ENCODE measurements at regions not wholly inside any gene's neighbourhood (a gene's known extent, or its start where the extent isn't known, plus 50 kb on each side); places are given as distances from the start of the nearest gene placed in this dataset.

GRCh38 chr5:111997308-111997707, 240.3 kb upstream of the NREP start:
- Histone ChIP-seq H2AFZ (ENCODE audit: low read depth, low read length) (no peak overlapping the region), H3F3A (ENCODE audit: insufficient read depth, low read length, poor library complexity, severe bottlenecking) (no peaks in the 10 kb centered on the region), H3K4me3 (ENCODE audit: low read length) (no peak overlapping the region), H3K9me3 (ENCODE audit: low read length) (no peaks in the 10 kb centered on the region), H3K4me2 (ENCODE audit: low read length) (no peak overlapping the region), H3K9me2 (ENCODE audit: insufficient read depth, low read length) (no peaks in the 10 kb centered on the region), H3K79me2 (replicated peaks; ENCODE audit: insufficient read depth, low read length) (no peaks in the 10 kb centered on the region), H3K36me3 (ENCODE audit: insufficient read depth, low read length) (no peaks in the 10 kb centered on the region), H3K9ac (ENCODE audit: low read length) (no peak overlapping the region), H3K27ac (ENCODE audit: low read length) (no peak overlapping the region), H4K20me1 (ENCODE audit: insufficient read depth) (no peaks in the 10 kb centered on the region), H3K27me3 (ENCODE audit: insufficient read depth, low read depth, low read length) (no peaks in the 10 kb centered on the region)
- TF ChIP-seq, protein P1, sequence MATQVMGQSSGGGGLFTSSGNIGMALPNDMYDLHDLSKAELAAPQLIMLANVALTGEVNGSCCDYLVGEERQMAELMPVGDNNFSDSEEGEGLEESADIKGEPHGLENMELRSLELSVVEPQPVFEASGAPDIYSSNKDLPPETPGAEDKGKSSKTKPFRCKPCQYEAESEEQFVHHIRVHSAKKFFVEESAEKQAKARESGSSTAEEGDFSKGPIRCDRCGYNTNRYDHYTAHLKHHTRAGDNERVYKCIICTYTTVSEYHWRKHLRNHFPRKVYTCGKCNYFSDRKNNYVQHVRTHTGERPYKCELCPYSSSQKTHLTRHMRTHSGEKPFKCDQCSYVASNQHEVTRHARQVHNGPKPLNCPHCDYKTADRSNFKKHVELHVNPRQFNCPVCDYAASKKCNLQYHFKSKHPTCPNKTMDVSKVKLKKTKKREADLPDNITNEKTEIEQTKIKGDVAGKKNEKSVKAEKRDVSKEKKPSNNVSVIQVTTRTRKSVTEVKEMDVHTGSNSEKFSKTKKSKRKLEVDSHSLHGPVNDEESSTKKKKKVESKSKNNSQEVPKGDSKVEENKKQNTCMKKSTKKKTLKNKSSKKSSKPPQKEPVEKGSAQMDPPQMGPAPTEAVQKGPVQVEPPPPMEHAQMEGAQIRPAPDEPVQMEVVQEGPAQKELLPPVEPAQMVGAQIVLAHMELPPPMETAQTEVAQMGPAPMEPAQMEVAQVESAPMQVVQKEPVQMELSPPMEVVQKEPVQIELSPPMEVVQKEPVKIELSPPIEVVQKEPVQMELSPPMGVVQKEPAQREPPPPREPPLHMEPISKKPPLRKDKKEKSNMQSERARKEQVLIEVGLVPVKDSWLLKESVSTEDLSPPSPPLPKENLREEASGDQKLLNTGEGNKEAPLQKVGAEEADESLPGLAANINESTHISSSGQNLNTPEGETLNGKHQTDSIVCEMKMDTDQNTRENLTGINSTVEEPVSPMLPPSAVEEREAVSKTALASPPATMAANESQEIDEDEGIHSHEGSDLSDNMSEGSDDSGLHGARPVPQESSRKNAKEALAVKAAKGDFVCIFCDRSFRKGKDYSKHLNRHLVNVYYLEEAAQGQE (IDR thresholded peaks at IDR 0.05; ENCODE audit: borderline replicate concordance) = no peak
- TF ChIP-seq RAD21 (conservative IDR thresholded peaks at IDR 0.05) (no peak), SMC3 (conservative IDR thresholded peaks at IDR 0.05; ENCODE audit: poor library complexity) (no peak), TAF1 (IDR thresholded peaks at IDR 0.05; ENCODE audit: low read depth) (no peak), EP300 (conservative IDR thresholded peaks at IDR 0.05; ENCODE audit: poor library complexity, severe bottlenecking) (no peak), POLR2AphosphoS5 (IDR thresholded peaks at IDR 0.05) (no peak), CTCF (IDR thresholded peaks at IDR 0.05; ENCODE audit: poor library complexity, severe bottlenecking) (no peak)

- Histone ChIP-seq H3K36me3 (ENCODE audit: insufficient read depth, low read length) (no peaks in the 10 kb centered on the region), H3K27me3 (ENCODE audit: insufficient read depth, low read depth, low read length) (no peaks in the 10 kb centered on the region), H3K4me3 (ENCODE audit: low read length) (no peak overlapping the region), H3K9ac (ENCODE audit: low read length) (no peak overlapping the region), H3K9me3 (ENCODE audit: low read length) (no peaks in the 10 kb centered on the region), H3K27ac (ENCODE audit: low read length) (no peak overlapping the region), H4K20me1 (ENCODE audit: insufficient read depth) (no peaks in the 10 kb centered on the region), H3K9me2 (ENCODE audit: insufficient read depth, low read length) (no peaks in the 10 kb centered on the region), H2AFZ (ENCODE audit: low read depth, low read length) (no peak overlapping the region), H3K79me2 (replicated peaks; ENCODE audit: insufficient read depth, low read length) (no peaks in the 10 kb centered on the region), H3K4me2 (ENCODE audit: low read length) (no peak overlapping the region), H3F3A (ENCODE audit: insufficient read depth, low read length, poor library complexity, severe bottlenecking) (no peaks in the 10 kb centered on the region)
- no peak for TF ChIP-seq EZH2 (IDR thresholded peaks at IDR 0.05; ENCODE audit: borderline replicate concordance, insufficient read depth, low read length, poor library complexity, severe bottlenecking)
- TF ChIP-seq TAF1 (IDR thresholded peaks at IDR 0.05; ENCODE audit: low read depth) = no peak
- TF ChIP-seq MXI1 (conservative IDR thresholded peaks at IDR 0.05; ENCODE audit: poor library complexity, severe bottlenecking) = no peak
- TF ChIP-seq EP300 (conservative IDR thresholded peaks at IDR 0.05; ENCODE audit: poor library complexity, severe bottlenecking) = no peak
- TF ChIP-seq, protein P1 (IDR thresholded peaks at IDR 0.05; ENCODE audit: borderline replicate concordance) = no peak
- no peak for TF ChIP-seq CTCF (IDR thresholded peaks at IDR 0.05; ENCODE audit: poor library complexity, severe bottlenecking)
- TF ChIP-seq POLR2AphosphoS5 (IDR thresholded peaks at IDR 0.05) = no peak
- TF ChIP-seq SMC3 (conservative IDR thresholded peaks at IDR 0.05; ENCODE audit: poor library complexity) = no peak
- TF ChIP-seq RAD21 (conservative IDR thresholded peaks at IDR 0.05) = no peak
These were observed 239.6 kb upstream of the NREP start for GRCh38 chr5:111996574-111996973.

Measured in neural cell (in vitro differentiated cells).